IPS-15b (cell line): ENCODE measurements at regions not wholly inside any gene's neighbourhood (a gene's known extent, or its start where the extent isn't known, plus 50 kb on each side); places are given as distances from the start of the nearest gene placed in this dataset.

Experiments used
- H3K27me3 ChIP-seq: one replicate; pipeline ENCODE4 v1.6.1; 2013; ENCODE audit warnings: low read length; ENCODE audit not compliant: control insufficient read depth, insufficient read depth
- H3K36me3 ChIP-seq: one replicate; pipeline ENCODE4 v1.6.1; 2013; ENCODE audit warnings: low read length; ENCODE audit not compliant: control insufficient read depth, insufficient read depth
- H3K4me1 ChIP-seq: one replicate; pipeline ENCODE4 v1.6.1; 2013; ENCODE audit warnings: mild to moderate bottlenecking, low read length; ENCODE audit not compliant: control insufficient read depth, insufficient read depth
- H3K4me3 ChIP-seq: one replicate; pipeline ENCODE4 v1.5.1; 2013; ENCODE audit warnings: low read depth, low read length
- H3K9ac ChIP-seq: one replicate; pipeline ENCODE4 v1.6.1; 2013; ENCODE audit warnings: low read depth, mild to moderate bottlenecking, low read length
- H3K9me3 ChIP-seq: one replicate; pipeline ENCODE4 v1.6.1; 2013; ENCODE audit warnings: mild to moderate bottlenecking, low read length; ENCODE audit not compliant: control insufficient read depth, insufficient read depth

DNA sequence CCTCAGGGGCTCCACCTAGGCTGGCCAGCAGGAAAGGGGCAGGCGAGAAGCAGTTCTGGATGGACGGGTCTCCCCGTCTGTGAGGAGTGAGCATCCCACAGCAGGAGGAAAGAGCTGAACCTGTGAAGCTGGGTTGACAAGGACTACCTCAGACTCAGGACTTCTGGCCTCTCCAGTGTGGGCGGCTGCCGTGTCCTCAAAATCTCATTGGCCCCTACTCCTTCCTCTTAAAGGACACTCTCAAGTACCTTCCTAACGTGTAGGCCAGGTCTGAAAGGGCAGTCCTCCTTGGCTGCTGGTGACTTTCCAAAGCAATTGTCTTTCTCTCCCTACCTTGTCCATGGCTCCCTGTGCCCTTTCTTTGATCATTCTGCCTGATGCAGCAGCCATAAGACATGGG lies 107.0 kb upstream of the AKIP1 start:
- no peak overlapping the region for H3K9ac ChIP-seq
- no peaks in the 10 kb centered on the region for H3K36me3 ChIP-seq
- no peaks in the 10 kb centered on the region for H3K4me1 ChIP-seq
- no peak overlapping the region for H3K4me3 ChIP-seq
- H3K27me3 ChIP-seq, result no peaks in the 10 kb centered on the region
- no peaks in the 10 kb centered on the region for H3K9me3 ChIP-seq

DNA sequence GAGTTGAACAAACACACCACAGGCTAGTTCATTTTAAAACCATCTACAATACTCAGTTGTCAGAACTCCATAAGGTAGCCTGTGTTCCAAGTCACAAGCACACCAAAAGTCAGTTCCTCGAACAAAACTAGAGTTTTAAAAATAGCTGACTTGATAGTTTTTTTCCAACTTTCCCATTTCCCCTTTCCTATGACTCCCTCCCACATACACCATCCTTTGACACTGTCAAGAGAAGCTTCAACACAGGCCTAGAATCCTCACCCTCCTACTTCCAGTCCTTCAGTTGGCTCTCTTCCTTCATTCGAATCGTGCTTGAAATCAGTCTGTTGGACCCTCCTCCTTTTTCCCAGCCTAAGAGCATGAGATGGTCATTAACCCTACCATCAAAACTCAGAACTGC lies 105.7 kb upstream of the AKIP1 start:
- H3K9me3 ChIP-seq, result no peaks in the 10 kb centered on the region
- H3K36me3 ChIP-seq, result no peaks in the 10 kb centered on the region
- H3K4me3 ChIP-seq, result no peak overlapping the region
- H3K27me3 ChIP-seq, result no peaks in the 10 kb centered on the region
- H3K9ac ChIP-seq, result no peak overlapping the region
- H3K4me1 ChIP-seq, result peaks cover 4% of the 10 kb centered on the region

DNA sequence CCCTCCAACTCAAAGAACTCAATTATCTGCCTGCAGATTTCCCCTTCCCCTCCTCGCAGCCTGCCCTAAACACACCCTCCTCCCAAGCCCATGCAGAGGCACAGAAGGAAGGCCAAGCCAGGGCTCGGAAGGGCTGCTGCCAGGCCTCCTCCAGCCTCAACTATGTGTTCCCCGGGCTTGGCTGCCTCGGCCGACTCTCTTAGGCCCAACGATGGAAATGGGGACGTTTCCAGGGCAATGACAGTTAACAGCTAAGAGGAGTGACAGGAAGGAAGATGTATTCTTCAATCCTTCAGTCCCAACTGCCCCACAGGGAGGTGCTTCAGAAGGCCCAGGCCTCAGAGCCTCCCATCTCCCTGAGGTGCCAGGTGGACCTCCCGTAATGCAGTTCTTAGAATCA lies 104.0 kb upstream of the AKIP1 start:
- Histone ChIP-seq H3K9me3 (no peaks in the 10 kb centered on the region), H3K9ac (no peak overlapping the region), H3K36me3 (no peaks in the 10 kb centered on the region), H3K4me1 (peaks cover 10% of the 10 kb centered on the region), H3K27me3 (no peaks in the 10 kb centered on the region), H3K4me3 (no peak overlapping the region)

DNA sequence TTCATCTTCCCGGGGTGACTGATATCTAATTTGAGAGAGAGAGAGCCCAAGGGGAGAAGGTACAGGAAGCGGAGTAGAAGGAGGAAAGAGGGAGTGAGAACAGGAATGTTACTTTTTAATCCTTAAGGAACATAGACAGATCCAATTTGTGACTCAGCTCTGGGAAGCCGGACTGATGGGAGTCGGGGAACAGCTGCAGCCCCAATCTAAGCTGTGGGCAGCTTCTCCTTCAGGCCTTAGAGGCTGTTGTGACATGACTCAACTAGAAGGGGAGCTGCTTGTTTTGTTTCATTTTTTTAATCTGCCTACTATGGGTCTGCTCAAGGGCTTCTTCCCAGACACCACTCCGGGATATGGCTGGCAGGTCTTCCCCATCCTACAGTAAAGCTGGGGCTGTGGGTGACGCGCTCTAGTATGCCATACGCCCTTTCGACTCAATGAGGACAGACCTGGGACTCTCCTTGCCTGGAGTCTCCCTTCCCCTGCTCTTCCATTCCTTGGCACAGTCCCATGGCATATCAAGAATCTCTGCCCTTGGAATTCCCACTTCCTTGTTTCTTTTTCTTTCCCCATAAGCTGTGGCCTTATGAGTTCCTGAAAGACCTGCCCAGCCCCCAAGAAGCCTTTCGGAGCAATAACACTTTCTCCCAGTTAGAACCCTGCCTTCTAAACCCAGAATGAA lies 103.3 kb upstream of the AKIP1 start:
- H3K27me3 ChIP-seq, result no peaks in the 10 kb centered on the region
- H3K9ac ChIP-seq, result no peak overlapping the region
- H3K36me3 ChIP-seq, result no peaks in the 10 kb centered on the region
- peaks cover 10% of the 10 kb centered on the region for H3K4me1 ChIP-seq
- no peak overlapping the region for H3K4me3 ChIP-seq
- H3K9me3 ChIP-seq, result no peaks in the 10 kb centered on the region

DNA sequence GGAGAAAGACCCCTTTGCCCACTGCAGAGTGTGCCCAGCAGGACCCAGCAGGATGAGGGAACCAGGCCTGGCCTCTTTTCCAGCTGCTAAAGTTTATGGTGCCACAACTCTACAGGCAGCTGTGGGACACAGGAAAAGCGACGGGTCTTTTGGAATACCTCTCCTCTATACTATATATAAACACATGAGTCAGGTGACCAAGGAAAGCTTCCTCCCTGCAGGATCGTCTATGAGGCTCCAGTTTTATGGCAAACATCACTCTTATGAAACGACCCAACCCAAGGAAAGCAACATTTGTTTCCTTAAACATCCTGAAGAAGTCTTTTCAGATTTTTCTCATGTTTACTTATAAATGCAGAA lies 102.8 kb upstream of the AKIP1 start:
- Histone ChIP-seq H3K4me3 (no peak overlapping the region), H3K9ac (no peak overlapping the region)

DNA sequence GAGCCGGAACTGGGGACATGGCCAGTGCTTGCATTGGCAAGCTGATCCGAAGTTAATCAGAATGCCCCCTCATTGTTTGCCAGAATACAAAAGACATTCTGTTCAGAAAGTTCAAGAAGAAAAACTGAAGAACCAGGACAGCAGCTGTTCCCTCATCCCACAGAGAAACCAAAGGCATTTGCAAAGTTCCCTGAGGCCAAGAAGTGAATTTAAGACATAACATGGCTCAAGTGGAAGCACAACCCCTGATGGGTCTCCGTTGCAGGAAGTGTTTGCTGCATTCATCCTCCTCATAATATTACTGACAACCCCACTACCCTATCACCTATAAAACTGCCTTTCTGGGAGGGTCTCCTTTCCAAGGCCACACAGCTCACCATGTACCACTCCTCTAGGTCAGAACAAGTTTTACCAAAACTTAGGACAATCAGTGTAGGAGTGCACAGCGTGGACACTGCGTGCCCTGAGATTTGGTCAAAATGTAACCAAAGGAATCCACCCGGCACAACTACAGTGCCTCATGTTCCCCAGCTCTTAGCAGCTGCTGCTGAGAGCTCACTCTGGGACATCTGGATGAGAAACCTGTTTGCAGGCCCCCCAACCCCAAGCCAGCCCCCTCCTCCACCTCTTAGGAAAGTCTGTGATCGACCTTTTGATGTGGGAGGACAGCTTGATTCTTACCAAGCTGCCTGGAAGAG lies 101.6 kb upstream of the AKIP1 start:
- no peaks in the 10 kb centered on the region for H3K27me3 ChIP-seq
- peak overlapping the region; percentile 68 for H3K4me3 ChIP-seq
- H3K4me1 ChIP-seq, result peaks cover 16% of the 10 kb centered on the region
- H3K36me3 ChIP-seq, result no peaks in the 10 kb centered on the region
- H3K9me3 ChIP-seq, result no peaks in the 10 kb centered on the region
- no peak overlapping the region for H3K9ac ChIP-seq

More for the DNA sequence above, 102.8 kb upstream of the AKIP1 start:
- Histone ChIP-seq H3K4me1 (peaks cover 10% of the 10 kb centered on the region), H3K27me3 (no peaks in the 10 kb centered on the region), H3K9me3 (no peaks in the 10 kb centered on the region), H3K36me3 (no peaks in the 10 kb centered on the region)

DNA sequence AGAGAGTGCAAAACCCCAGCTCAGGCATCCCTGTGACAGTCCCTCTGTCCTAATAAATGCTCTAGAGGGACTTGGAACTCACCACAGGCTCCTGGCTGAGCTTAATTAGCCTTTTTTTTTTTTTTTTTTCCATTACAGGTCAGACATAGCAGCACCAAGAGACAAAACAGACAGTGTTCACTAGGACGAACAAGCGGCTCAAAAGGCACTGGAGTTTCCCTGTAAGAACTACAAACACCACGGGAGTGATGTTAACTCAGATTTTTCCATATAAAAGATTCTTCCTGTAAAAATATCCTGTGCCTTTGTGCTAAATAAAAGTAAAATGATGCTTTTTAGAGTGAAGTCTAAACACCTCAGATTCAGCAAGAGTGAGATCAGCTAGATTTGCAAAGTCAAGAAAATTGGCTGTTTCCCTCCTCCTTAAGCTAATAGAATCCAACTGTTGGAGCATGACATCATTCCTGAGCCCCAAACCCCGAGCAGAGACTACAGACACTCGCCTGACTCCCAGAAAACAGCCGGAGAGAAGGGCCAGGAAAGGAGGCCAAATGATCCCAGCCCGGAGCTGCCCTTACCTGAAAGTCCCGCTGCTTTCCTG lies 101.0 kb upstream of the AKIP1 start:
- H3K36me3 ChIP-seq, result no peaks in the 10 kb centered on the region
- no peaks in the 10 kb centered on the region for H3K9me3 ChIP-seq
- H3K27me3 ChIP-seq, result no peaks in the 10 kb centered on the region
- H3K4me1 ChIP-seq, result peaks cover 16% of the 10 kb centered on the region
- H3K4me3 ChIP-seq, result peak overlapping the region; percentile 68
- peak overlapping the region; percentile 66 for H3K9ac ChIP-seq

DNA sequence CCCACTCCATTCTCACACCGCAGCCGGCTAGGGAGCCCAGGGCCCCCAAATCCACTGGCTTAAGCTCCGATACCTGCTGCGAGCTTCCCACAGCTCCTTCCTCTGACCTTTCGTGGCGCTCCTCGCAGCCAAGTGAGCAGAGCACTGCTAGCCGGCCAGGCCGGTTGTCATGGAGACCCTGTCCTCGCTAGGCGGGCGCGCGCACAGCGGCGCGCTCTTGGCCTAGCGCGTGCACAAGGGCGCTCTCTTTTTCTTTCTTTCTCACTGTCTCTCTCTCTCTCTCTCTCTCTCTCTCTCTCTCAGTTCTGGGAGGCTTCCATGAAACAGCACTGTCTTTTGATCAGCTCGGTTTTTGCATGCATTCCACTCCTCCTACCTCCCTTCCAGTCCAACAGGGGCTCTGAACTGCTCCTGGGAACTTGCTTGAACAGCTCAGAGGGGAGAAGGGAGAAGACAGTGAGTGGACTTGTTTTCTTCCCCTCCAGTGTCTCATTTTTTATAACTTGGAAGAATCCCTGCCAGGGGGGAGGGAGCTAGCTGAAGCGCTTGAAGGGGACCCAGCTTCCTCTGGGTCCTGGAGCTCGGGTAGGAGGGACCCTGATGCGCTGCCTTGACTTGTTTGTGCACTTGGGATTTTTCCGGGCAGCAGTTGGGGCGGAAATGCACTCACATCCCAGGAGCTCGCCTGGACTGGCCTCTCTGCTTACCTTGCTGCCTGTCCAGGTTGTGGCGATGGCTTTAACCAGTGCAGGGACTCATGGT lies 100.3 kb upstream of the AKIP1 start:
- no peaks in the 10 kb centered on the region for H3K27me3 ChIP-seq
- peaks cover 16% of the 10 kb centered on the region for H3K4me1 ChIP-seq
- no peaks in the 10 kb centered on the region for H3K36me3 ChIP-seq
- H3K9ac ChIP-seq, result peak overlapping the region; percentile 66
- H3K9me3 ChIP-seq, result no peaks in the 10 kb centered on the region
- peak overlapping the region; percentile 68 for H3K4me3 ChIP-seq

DNA sequence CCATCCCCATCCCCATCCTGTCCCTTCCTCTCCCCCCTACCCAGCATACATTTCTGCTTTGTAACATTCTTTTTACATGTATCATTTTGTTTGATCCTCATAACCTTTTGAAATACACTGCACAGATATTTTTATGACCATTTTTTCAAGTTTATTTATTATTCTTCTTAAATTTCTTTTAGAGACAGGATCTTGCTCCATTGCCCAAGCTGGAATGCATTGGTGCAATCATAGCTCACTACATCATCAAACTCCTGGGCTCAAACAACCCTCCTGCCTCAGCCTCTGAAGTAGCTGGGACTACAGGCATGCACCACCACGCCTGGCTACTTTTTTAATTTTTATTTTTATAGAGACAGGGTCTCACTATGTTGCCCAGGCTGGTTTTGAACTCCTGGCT lies 99.4 kb upstream of the AKIP1 start:
- H3K9ac ChIP-seq, result no peak overlapping the region
- H3K4me3 ChIP-seq, result no peak overlapping the region
- H3K9me3 ChIP-seq, result no peaks in the 10 kb centered on the region
- H3K36me3 ChIP-seq, result no peaks in the 10 kb centered on the region
- H3K4me1 ChIP-seq, result peaks cover 16% of the 10 kb centered on the region
- H3K27me3 ChIP-seq, result no peaks in the 10 kb centered on the region

DNA sequence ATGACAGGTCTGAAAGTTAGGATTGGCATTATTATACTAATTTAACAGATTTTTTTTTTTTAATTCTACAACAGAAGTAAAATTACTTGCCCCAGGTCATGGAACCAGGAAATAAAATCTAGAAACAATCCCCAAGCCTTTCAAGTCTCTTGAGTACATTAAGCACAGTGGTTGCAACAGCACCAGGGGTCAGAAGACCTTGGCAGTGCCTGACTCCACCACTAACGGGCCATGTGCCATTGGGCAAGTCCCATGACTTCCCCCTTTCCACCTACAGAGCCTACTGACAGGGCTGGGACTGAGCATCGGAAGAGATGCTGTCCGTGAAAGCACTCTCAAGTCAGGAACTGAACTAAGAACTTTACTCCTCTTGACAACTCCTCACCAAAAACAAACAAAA lies 98.6 kb upstream of the AKIP1 start:
- H3K36me3 ChIP-seq, result no peaks in the 10 kb centered on the region
- H3K4me1 ChIP-seq, result peaks cover 16% of the 10 kb centered on the region
- H3K4me3 ChIP-seq, result no peak overlapping the region
- H3K9ac ChIP-seq, result no peak overlapping the region
- H3K27me3 ChIP-seq, result no peaks in the 10 kb centered on the region
- H3K9me3 ChIP-seq, result no peaks in the 10 kb centered on the region

DNA sequence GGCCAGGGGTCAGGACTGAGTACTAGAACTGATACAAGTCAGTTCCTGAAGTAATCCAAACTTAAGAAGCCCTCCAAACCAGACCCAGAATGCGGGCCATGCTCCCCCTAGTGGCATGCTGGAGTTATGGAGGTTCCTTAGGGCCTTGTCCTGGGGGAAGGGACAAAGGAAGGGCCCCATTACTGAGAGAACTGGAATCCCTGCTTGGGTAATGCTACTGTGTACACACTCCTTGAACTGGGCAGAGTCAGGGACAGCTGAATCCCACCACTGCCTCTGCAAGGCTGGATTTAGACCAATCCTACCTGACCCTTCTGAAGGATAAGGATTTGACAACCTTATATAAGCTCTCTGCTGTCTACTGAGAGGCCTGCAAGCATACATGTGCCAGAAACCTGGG lies 97.3 kb upstream of the AKIP1 start:
- no peaks in the 10 kb centered on the region for H3K9me3 ChIP-seq
- H3K9ac ChIP-seq, result no peak overlapping the region
- peaks cover 16% of the 10 kb centered on the region for H3K4me1 ChIP-seq

More for the DNA sequence above, 97.3 kb upstream of the AKIP1 start:
- Histone ChIP-seq H3K27me3 (no peaks in the 10 kb centered on the region), H3K4me3 (no peak overlapping the region), H3K36me3 (no peaks in the 10 kb centered on the region)
